NT2/D1 (cell line): ENCODE measurements at regions not wholly inside any gene's neighbourhood (a gene's known extent, or its start where the extent isn't known, plus 50 kb on each side); places are given as distances from the start of the nearest gene placed in this dataset.

Source experiments
- SUZ12 ChIP-seq: IDR thresholded peaks from 2 replicates; pipeline ENCODE4 v1.6.1; 2011; ENCODE audit not compliant: insufficient read length, insufficient read depth; ENCODE audit errors: extremely low read depth
- YY1 ChIP-seq: IDR thresholded peaks from 2 replicates; pipeline ENCODE4 v1.6.1; 2011; ENCODE audit not compliant: insufficient read length, insufficient read depth
- ZNF274 ChIP-seq: IDR thresholded peaks from 2 replicates; pipeline ENCODE4 v1.6.1; 2011; ENCODE audit warnings: mild to moderate bottlenecking, low read depth, low read length

DNA sequence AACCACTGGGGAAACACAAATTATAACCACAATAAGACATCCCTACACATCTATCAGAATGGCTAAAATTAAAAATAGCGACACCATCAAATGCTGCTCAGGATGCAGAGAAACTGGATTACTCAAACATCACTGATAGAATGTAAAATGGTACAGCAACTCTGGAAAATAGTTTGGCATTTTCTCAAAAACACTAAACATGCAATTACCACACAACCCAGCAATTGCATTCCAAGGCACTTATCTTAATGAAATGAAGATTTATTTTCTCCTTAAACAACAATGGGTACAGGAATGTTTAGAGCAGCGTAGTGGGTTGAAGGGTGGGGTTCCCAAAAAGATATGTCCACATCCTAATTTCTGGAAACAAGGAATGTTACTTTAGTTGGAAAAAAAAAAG is 309.0 kb upstream of the PMFBP1 start:
- no peak for TF ChIP-seq ZNF274
- no peak for TF ChIP-seq YY1
- no peak for TF ChIP-seq SUZ12
